ENCODE measurements at regions not wholly inside any gene's neighbourhood (a gene's known extent, or its start where the extent isn't known, plus 50 kb on each side); places are given as distances from the start of the nearest gene placed in this dataset.

DNA sequence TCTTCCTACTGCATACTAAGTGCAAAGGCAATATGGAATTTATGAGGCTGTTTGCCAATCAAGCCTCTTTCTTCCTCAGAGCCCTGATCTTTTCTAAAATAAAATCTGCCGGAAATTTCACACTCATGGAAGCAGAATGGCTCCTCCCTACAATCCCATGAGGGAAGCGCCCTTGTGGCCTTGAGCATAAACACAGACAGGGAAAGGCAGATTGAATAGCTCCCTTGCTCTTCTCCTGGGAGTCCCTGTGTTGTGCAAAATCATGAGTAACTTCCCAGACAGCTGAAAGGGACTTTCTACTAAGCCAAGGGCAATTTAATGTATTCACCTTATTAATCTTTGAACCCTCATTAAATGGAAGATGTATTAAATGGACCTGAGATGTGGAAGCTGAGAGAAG lies 226.1 kb upstream of the PIK3R1 start:
- Histone ChIP-seq H3K9me2 (ENCODE audit: insufficient read depth) (no peaks in the 10 kb centered on the region), H3K79me2 (ENCODE audit: low read depth) (no peaks in the 10 kb centered on the region), H3K27me3 (ENCODE audit: insufficient read depth, low read depth) (no peaks in the 10 kb centered on the region), H2AFZ (no peak overlapping the region), H3K4me2 (no peak overlapping the region), H3K9me3 (ENCODE audit: insufficient read depth, low read depth) (no peaks in the 10 kb centered on the region), H4K20me1 (ENCODE audit: insufficient read depth) (no peaks in the 10 kb centered on the region), H3F3A (ENCODE audit: insufficient read depth, low read depth) (no peaks in the 10 kb centered on the region), H3K4me1 (replicated peaks; ENCODE audit: insufficient read depth) (no peaks in the 10 kb centered on the region), H3K27ac (no peak overlapping the region), H3K36me3 (ENCODE audit: low read depth) (no peaks in the 10 kb centered on the region), H3K4me3 (no peak overlapping the region)
- ChIA-PET POLR2A (ENCODE audit: unreplicated experiment) (no interaction called here), CTCF (no interaction called here)
- TF ChIP-seq EZH2 (IDR thresholded peaks at IDR 0.05; ENCODE audit: low read depth) = no peak
- TF ChIP-seq, protein P1, sequence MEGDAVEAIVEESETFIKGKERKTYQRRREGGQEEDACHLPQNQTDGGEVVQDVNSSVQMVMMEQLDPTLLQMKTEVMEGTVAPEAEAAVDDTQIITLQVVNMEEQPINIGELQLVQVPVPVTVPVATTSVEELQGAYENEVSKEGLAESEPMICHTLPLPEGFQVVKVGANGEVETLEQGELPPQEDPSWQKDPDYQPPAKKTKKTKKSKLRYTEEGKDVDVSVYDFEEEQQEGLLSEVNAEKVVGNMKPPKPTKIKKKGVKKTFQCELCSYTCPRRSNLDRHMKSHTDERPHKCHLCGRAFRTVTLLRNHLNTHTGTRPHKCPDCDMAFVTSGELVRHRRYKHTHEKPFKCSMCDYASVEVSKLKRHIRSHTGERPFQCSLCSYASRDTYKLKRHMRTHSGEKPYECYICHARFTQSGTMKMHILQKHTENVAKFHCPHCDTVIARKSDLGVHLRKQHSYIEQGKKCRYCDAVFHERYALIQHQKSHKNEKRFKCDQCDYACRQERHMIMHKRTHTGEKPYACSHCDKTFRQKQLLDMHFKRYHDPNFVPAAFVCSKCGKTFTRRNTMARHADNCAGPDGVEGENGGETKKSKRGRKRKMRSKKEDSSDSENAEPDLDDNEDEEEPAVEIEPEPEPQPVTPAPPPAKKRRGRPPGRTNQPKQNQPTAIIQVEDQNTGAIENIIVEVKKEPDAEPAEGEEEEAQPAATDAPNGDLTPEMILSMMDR (conservative IDR thresholded peaks at IDR 0.05) = no peak
- intact Hi-C loops (cut with micrococcal nuclease; ENCODE audit: unreplicated experiment) = no loop called here
- no peak for DNase-seq
- BruUV-seq (replicated peaks) = no TSS peak

DNA sequence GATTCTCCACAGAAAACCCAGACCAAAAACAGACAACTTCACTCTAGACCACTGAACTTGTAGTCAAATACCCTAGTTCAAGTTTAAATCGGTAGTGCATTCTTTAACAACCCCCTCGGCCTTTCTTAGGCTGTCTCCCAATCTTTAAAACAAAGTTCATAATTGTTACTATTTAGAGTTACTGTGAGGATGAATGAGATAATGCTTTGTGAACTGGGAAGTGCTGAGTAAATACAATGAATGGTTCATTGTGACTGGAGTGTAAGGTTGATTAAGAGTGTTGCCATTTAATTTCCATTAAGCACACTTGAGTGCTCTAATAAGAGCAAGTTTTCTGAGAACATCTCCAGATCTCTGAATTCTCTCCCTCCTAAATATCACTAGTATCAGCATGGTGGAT lies 228.8 kb upstream of the PIK3R1 start:
- Histone ChIP-seq H3K4me2 (no peak overlapping the region), H4K20me1 (ENCODE audit: insufficient read depth) (no peaks in the 10 kb centered on the region), H3K9me3 (ENCODE audit: insufficient read depth, low read depth) (no peaks in the 10 kb centered on the region), H3K4me3 (no peak overlapping the region), H3F3A (ENCODE audit: insufficient read depth, low read depth) (no peaks in the 10 kb centered on the region), H3K9me2 (ENCODE audit: insufficient read depth) (no peaks in the 10 kb centered on the region), H3K4me1 (replicated peaks; ENCODE audit: insufficient read depth) (no peaks in the 10 kb centered on the region), H3K79me2 (ENCODE audit: low read depth) (no peaks in the 10 kb centered on the region), H3K27ac (no peak overlapping the region), H3K36me3 (ENCODE audit: low read depth) (no peaks in the 10 kb centered on the region), H3K27me3 (ENCODE audit: insufficient read depth, low read depth) (no peaks in the 10 kb centered on the region), H2AFZ (no peak overlapping the region)
- CTCF ChIA-PET = no interaction called here
- no TSS peak for BruUV-seq (replicated peaks)
- intact Hi-C loops (cut with micrococcal nuclease; ENCODE audit: unreplicated experiment) = no loop called here
- POLR2A ChIA-PET (ENCODE audit: unreplicated experiment) = no interaction called here
- DNase-seq = no peak
- no peak for TF ChIP-seq EZH2 (IDR thresholded peaks at IDR 0.05; ENCODE audit: low read depth)
- TF ChIP-seq, protein P1 (conservative IDR thresholded peaks at IDR 0.05) = no peak

DNA sequence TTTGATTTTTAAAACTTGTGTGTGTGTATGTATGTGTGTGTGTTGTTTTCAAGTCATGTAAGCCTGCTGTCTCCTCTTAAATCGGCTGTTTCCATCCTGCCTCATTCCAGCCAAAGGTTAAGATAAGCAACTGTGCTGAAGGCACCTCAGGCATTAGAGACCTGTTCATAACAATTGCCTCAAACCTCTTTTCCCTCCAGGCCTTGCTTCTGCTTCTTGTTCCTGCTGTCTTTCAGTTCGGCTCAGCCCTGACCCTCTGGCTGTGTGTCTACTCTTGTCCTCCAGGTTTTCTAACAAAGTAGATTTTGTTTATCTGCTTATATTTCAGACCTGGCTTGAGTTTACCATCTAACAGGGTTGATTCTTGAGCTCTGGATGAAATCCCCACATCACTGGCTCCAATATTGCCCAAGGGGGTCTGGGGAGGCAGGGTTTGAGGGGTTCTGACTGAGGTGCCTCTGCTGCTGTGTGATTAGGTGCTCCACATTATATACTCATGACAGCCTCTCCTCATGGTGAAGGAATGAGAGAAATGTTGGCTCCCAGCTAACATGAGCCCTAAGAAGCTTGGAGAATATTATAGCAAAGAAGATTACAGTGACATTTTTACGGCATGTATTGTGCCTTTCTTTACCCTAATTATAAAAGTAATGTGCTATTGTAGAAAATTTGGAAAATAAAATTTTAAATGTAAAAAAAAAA lies 229.7 kb upstream of the PIK3R1 start:
- Histone ChIP-seq H3K4me1 (replicated peaks; ENCODE audit: insufficient read depth) (no peaks in the 10 kb centered on the region), H3K9me3 (ENCODE audit: insufficient read depth, low read depth) (no peaks in the 10 kb centered on the region), H3F3A (ENCODE audit: insufficient read depth, low read depth) (no peaks in the 10 kb centered on the region), H3K79me2 (ENCODE audit: low read depth) (no peaks in the 10 kb centered on the region), H3K9me2 (ENCODE audit: insufficient read depth) (no peaks in the 10 kb centered on the region), H2AFZ (no peak overlapping the region), H4K20me1 (ENCODE audit: insufficient read depth) (no peaks in the 10 kb centered on the region), H3K27me3 (ENCODE audit: insufficient read depth, low read depth) (no peaks in the 10 kb centered on the region), H3K27ac (no peak overlapping the region), H3K4me3 (no peak overlapping the region), H3K36me3 (ENCODE audit: low read depth) (no peaks in the 10 kb centered on the region), H3K4me2 (no peak overlapping the region)
- ChIA-PET CTCF (no interaction called here), POLR2A (ENCODE audit: unreplicated experiment) (no interaction called here)
- no peak for DNase-seq
- no TSS peak for BruUV-seq (replicated peaks)
- TF ChIP-seq EZH2 (IDR thresholded peaks at IDR 0.05; ENCODE audit: low read depth) = no peak
- TF ChIP-seq, protein P1 (conservative IDR thresholded peaks at IDR 0.05) = no peak
- intact Hi-C loops (cut with micrococcal nuclease; ENCODE audit: unreplicated experiment) = no loop called here
